ENCODE measurements at regions not wholly inside any gene's neighbourhood (a gene's known extent, or its start where the extent isn't known, plus 50 kb on each side); places are given as distances from the start of the nearest gene placed in this dataset.
A peak's percentile ranks its signal among the peaks of the same experiment; 100 is the strongest.

- no peak for DNase-seq (ENCODE audit: low spot score)
These were observed 108.7 kb upstream of the TTC29 start for GRCh38 chr4:147054228-147054872.

GRCh38 chr4:147056940-147057610 lies 111.4 kb upstream of the TTC29 start:
- no peak for DNase-seq (ENCODE audit: low spot score)

DNA sequence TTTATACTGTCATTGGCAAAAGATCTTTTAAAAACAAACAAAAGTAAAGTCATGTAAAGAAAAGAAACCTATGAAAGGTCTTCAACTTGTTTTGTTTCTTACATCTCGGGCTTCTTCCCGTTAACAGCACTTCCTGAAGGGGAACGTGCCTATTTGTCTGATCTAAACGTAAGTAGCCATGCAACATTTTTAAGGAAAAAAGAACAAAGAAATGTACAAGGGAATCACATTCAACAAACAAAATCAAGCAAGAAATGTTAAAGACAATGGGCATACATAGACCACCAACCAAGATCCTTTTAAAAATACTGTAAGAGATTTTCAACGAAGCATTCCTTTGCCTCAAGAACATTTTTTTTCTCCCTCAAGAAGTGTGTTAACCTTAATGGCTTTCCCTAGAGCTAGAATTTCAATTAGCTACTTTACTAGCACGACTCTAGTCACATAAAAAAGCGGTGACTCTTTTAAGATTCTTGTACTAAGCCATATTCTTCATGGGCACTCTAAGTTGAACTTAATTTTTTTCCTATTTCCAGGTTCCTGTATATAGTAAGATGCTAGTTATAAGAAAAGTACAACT lies 112.0 kb upstream of the TTC29 start:
- no peak for DNase-seq (ENCODE audit: low spot score)

DNA sequence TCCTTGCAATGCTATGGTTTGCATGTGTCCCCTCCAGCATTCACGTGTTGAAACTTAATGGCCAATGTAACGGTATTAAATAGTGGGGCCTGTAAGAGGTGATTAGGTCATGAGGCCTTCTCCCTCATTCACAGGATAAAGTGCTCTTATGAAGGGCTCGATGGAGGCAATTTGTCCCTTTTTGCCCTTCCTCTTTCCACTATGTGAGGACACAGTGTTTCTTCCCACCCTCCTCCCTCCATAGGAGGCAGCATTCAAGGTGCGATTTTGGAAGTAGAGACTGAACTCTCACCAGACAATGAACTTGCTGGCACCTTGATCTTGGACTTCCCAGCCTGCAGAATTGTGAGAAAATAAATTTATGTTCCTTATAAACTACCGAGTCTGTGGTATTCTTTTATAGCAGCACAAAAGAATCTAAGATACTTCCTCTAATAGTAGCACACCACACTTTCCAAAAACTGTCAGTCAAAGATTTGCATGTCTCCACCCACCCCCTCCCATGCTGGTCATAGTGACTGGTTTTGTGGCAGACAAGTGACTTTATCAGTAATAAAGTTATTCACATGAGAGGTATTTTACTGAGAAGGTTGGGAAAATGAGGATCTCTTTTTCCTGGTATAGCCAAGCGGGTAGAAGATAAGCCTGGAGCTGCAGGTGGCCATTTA lies 113.5 kb upstream of the TTC29 start:
- peak; percentile 34 for DNase-seq (ENCODE audit: low spot score)

DNA sequence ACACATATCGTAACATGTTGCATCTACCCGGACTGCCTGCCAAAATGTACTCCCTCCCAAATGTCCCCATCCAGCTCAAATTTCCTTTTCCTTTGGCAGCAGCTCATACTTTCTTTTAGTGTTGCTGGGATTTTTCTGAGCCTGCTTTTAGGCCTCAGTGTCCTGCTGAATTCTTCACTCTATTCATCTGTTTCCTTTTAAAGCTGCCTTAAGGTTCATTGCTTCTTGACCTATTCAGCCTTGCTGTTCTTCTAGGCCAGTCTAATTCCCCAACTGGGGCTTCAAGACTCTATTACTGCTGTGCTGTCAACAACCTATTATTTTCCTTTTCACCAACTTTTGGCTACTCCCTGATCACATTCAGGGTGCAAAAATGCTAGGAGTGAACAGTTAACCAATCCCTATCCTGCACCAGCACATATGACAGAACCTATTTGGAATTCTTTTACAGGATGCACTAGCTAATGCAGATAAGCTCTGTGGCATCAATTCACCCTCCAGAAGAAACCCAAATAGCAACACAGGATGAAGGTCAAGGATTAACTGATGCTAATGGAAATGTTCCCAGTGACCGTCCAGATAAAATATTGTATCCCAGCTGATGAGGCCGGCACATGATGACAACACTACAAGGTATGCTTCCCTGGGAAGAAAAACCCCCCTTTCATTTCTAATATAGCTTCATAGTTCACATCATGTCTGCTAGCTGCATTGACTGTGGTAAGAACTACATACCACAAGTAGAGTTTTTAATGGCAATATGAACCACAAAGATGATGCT lies 114.7 kb upstream of the TTC29 start:
- no peak for DNase-seq (ENCODE audit: low spot score)

DNA sequence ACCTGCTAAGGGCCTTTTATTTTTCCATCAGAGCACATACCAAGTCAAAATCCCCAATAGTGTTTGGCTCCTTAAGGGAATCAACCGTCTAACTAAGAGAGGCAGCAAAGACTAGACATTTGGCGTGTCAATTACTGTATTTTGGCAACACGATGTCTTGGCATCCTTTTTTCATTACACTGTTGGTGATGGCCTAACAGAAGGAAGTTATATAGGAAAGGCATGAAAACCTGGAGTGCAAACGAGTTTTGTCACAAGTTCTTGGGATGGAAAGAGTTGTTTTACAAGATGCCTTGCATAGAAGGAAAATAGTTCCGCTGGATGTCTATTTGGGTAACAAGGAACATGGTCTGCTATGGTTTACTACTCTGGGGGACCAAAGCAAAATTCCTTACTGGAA lies 119.2 kb upstream of the TTC29 start:
- no peak for DNase-seq (ENCODE audit: low spot score)

DNA sequence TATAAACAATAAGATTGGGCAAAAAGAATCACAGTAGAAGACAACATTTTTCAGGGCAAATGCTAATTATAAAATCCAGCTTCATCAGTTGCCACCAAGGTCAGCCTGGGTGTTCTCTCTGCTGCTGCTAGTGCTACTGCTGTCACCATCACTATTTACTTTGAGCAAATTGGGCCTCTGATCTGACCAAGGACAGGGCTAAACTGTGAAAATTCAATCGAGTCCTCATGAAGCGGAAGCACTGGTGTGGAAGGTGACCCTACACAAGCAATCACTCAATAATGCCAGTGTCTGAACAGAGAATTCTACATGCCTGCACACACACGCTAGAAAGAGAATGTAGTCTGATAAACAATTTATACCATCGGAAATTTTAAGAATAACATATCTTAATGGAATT lies 122.9 kb upstream of the TTC29 start:
- no peak for DNase-seq (ENCODE audit: low spot score)

DNA sequence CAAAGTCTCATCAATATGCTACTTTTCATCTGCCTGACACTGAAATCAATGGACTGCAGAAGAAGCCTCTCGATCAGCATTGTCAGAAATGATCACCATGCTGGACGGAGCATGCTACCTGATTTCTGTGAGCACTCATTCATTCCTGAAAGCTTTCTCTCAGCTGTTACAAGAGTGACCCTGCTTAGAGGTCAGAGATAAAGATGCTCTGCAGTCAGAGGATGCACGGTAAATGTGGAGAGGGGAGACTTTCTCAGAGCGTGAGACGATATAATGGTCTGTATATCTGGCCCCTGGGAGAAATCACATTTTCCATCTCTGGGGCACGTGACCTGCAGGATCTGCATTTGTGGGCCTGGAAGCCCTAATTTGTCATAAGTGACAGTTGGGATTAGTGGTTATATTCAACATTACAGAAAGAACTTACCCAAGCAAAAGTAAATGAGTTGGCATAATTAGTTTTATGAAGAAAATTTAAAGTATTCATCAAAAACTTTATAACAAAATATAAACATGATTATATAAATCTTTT lies 125.6 kb upstream of the TTC29 start:
- no peak for DNase-seq (ENCODE audit: low spot score)

DNA sequence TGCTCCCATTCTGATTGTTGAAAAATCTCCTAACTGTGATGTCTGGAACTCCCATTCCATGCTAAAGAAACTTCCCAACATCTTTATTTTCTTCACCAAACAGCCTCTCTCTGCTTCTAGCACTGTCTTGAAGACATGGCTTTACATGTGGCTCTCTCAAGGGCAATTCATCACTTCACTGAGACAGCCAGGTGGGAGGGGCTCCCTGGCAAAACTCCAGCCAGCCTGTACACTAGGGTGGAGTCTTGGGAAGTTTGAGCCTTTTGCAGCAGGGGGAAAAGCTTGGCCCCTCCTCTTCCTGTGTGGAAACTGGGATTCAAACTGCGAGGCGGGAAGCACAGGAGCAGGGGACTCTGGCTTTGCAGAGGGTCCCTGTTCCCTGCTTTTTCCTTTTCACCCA lies 130.5 kb upstream of the TTC29 start:
- DNase-seq (ENCODE audit: low spot score): no peak

- DNase-seq (ENCODE audit: low spot score): no peak
These were observed 131.1 kb upstream of the TTC29 start for GRCh38 chr4:147076728-147077127.

DNA sequence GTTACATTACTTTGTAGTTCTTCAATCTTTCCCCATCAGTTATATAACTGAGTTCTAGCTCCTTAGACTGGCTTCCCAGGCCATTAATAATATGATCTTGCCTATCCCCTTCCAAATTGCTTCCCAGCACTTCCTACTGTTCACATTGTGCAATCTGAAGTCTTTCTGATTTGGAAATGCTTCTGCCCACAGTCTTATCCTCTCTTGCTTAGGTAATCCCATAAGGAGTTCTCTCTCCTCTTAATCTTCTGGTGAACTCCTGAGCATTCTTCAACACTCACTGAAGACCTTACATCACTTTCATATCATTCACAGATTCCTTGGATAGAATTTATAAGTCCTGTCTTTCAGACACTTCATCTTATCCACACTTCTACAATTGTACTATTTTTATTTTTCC lies 132.7 kb upstream of the TTC29 start:
- no peak for DNase-seq (ENCODE audit: low spot score)

- DNase-seq (ENCODE audit: low spot score): no peak
These were observed 133.4 kb upstream of the TTC29 start for GRCh38 chr4:147078875-147079658.

DNA sequence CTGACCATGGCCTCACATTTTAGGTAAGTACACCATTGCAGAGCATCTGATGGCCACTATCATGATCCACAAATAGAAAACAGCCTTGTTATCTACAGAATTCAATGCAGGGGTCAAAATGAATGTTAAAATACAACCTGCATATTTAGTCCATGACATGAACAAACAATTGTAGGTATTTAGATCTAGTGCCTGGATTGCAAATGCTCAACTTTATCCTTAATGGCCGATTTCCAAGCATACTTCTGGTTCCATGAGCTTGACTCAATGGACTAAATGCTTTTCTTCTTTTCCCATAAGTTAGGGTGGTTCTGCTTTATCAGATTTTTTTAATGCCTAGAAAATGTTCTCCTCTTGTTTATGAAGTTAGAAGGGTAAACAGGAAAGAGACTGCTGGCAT lies 139.2 kb upstream of the TTC29 start:
- DNase-seq (ENCODE audit: low spot score): no peak

- DNase-seq (ENCODE audit: low spot score): no peak
These were observed 140.1 kb upstream of the TTC29 start for GRCh38 chr4:147085781-147086180.

DNA sequence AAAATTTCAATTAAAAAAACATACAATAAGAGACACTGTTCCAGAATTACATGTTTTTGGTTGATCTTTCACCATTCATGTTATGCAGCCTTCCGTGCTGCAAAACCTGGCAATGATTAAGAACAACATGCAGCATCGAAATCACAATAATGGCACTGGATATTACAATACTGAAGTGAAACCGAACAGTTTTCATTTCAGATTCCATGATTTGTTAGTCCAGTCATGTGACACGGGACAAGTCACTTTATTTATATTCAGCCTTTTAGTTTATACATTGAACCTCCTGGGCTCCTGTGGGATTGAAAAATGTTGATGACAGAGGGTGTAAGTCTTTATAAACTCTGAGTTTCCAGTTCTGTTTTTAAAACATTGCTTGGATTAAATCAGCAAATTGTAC lies 142.5 kb upstream of the TTC29 start:
- DNase-seq (ENCODE audit: low spot score): no peak

DNA sequence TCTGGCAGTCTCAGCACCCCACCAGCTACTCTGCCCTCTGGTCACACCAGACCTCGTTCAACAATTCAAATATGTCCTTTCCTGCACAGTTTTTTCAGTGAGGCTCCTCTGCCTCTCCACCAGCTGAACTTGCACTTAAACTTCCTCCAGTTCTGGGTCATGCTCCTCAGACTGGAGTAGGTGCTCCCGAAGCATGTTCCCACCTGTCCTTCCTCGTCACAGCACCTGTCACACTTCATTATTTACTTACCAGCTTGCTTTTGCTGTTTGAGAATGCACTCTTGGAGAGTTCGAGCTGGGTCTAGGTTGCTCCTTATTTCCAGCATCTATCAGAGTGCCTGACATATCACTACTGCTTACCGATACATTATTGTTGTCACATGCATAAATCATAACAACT lies 144.8 kb upstream of the TTC29 start:
- DNase-seq (ENCODE audit: low spot score): no peak

DNA sequence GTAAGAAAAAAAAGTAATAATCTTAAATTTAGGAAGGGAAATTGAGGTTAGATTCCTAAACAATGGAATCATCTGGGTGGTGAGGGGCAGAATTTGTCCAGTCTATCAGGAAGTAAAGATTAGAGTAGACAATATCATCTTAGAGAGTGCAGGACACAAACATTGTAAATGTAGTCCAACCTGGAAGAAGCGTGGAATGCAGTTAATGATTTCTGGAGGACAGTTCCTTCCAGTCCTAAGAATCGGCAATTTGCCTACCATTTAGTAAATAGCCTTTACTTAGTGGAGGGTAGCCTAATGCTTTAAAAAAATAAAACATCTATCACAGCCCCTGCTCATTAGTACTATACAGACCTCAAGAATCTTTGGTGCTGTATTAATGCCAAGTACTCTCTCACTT lies 147.5 kb upstream of the TTC29 start:
- no peak for DNase-seq (ENCODE audit: low spot score)

- no peak for DNase-seq (ENCODE audit: low spot score)
These were observed 148.6 kb upstream of the TTC29 start for GRCh38 chr4:147094238-147094637.

DNA sequence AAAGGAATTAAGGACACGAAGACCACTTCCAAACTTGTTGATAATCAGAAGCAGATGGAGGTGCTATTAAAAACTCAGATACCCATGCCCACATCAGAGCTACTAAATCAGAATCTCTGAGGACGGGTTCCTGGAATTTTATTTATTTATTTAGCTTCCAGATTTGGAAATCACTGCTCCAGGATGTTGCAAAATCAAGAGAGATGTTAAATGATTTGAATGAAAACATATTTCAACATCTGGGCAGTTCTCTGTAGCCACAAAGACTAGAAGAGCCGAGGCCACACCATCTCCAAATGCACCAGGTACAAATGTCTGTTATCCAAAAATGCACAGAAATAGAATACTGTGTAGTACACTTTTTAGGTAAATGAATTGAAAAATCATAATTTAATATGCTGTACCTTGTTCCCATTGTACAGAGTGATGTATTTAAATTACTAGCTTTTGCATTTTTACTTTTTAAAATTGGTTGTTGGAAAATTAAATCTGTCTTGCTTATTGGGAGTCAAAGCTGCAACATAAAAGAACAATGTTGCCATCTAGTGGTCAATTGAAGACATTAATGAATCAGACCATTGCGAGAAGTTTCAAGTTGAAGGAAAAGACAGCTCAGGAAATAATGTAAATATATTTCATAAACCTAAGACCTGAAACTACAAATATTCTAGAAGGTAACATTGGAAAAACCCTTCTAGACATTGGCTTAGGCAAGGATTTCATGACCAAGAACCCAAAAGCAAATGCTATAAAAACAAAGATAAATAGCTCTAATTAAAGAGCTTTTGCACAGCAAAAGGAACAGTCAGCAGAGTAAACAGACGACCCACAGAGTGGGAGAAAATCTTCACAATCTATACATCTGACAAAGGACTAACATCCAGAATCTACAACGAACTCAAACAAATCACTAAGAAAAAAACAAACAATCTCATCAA lies 151.3 kb upstream of the TTC29 start:
- peak; percentile 65 for DNase-seq (ENCODE audit: low spot score)

DNA sequence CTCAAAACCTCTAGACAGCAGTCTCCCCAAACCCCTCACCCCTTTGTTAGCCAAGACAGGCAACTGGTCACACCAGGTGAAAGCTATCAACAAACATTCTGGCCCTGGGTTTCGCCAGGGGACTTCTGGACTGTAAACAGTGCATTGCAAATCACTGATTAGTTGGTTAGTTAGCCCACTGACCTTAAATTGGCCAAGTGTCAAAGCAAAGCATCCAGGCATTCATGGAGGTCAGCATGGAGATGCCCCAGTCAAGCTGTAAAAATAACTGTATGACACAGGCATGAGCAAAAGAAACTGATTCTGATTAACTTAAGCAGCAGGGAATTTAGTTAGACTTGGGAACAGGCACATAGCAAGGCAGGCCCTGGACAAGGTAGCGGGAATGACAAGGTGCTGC lies 156.0 kb upstream of the TTC29 start:
- no peak for DNase-seq (ENCODE audit: low spot score)

Data from NAMALWA (cell line).